GM21367 (cell line): ENCODE measurements at regions not wholly inside any gene's neighbourhood (a gene's known extent, or its start where the extent isn't known, plus 50 kb on each side); places are given as distances from the start of the nearest gene placed in this dataset.
"Not testable (repeated sequence)": the region's sequence is repeated elsewhere in the genome, so short reads cannot be mapped to it uniquely, and the experiment has no call there.

Experiments
- ATAC-seq: cut with Tn5 transposase; IDR thresholded peaks from one replicate; pipeline ENCODE4 v1.9.1; 2021; ENCODE audit not compliant: unreplicated experiment

DNA sequence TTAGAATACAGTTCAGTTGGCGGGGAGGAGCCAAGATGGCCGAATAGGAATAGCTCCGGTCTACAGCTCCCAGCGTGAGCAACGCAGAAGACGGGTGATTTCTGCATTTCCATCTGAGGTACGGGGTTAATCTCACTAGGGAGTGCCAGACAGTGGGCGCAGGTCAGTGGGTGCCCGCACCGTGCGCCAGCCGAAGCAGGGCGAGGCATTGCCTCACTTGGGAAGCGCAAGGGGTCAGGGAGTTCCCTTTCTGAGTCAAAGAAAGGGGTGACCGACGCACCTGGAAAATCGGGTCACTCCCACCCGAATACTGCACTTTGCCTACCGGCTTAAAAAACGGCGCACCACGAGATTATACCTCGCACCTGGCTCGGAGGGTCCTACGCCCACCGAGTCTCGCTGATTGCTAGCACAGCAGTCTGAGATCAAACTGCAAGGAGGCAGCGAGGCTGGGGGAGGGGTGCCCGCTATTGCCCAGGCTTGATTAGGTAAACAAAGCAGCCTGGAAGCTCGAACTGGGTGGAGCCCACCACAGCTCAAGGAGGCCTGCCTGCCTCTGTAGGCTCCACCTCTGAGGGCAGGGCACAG is 631.5 kb upstream of the NECTIN3 start:
- not testable (repeated sequence) for ATAC-seq

DNA sequence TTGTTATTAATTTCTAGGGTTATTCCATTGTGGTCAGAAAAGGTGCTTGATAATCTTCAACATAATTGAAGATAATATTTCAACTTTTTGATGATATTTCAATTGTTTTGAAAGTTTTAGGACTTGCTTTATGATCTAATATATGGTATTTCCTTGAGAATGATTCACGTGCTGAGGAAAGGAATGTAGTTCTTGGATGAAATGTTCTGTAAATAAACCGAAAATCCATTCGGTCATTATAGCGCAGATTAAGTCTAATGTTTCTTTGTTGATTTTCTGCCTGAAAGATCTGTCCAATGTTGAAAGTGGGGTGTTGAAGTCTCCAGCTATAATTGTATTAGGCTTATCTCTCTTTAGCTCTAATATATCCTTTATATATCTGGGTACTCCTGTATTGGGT is 617.5 kb upstream of the NECTIN3 start:
- no peak for ATAC-seq

DNA sequence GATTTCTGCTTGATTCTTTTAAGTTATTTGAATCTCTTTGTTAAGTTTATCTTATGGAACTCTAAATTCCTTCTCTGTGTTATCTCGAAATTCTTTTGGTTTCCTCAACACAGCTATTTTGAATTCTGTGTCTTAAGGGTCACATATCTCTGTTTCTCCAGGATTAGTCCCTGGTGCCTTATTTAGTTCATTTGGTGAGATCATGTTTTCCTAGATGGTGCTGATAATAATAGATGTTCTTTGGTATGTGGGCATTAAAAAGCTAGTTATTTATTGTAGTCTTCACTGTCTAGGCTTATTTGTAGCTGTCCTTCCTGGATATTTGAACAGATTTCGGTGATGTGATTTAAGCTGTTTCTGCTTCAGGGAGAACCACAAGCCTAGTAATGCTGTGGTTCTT is 615.6 kb upstream of the NECTIN3 start:
- ATAC-seq = no peak

DNA sequence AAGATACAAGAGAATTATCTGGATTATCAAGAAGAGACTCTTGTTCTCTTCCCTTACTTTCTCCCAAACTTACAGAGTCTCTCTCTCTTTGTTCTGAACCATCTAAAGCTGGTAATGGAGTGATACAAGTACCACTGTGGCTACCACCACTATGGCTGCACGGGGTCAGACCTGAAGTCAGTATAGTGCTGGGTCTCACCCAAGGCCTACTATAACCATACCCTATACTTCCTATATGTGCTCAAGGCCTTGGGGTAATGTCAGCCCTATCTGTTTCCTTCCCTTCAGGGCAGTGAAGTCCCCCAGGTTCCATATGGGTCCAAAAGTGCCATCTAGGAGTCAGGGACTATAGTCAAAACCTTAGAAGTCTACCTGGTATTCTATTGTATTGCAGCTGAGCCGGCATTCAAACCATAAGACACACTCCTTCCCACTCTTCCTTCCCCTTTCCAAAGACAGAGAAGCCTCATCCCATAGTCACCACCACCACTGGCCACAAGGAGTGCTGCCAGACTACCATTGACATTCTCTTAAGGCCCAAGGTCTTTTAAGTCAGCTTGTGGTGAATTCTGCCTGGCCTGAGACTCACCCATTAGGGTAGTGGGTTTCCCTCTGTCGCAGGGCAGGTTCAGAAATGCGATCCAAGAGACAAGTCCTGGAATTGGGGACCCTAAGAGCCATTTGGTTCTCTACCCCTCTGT is 615.0 kb upstream of the NECTIN3 start:
- ATAC-seq = no peak

DNA sequence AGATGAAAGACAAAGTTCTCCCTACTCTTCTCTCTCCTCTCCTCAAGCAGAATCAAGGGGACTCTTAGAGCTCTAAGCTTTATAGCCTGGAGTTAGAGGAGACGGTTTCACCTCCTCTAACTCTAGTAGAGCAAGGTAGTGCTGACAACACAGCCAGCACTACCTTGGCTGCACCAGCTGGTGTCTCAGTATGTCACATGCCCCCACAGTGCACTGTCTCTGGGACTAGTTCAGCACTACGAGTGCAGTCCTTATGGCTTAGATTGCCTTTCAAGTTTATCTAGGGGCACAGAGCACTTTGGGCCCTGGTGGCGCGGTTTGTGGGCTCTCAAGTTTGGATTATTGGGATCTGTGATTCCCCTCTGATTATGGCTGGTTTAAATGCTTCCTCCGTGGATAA is 614.1 kb upstream of the NECTIN3 start:
- ATAC-seq = no peak

DNA sequence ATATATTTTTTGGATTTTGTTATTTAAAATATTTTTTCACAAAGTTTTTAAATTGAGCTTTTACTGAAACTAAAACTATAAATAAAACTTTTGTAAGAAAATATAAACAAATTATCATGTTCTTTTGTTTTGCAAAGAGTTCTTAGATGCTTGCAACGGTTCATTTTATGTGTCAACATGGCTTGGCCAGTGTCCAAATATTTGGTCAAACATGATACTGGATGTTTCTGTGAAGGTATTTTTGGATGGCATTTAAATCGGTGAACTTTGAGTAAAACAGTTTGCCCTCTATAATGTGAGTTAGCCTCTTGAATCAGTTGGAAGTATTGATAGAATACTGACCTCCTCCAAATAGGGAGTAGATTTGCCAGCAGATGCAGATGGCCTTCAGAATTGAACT is 612.6 kb upstream of the NECTIN3 start:
- ATAC-seq = no peak

DNA sequence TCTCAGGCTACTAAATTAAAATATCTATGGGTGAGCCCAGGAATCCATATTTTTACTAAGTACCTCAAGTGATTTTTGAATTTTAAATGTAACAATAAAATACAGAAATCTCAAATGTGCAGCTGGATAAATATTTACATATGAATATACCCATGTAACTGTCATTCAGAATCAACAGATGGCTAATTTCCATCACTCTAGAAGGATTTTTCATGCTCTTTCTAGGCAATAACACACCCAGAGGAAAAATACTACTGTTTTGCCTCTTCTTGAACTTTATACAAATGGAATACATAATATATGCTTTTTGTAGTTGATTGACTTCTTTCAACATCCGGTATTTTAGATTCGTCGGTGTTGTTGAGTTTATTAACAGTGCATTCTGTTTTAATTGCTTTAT is 601.3 kb upstream of the NECTIN3 start:
- no peak for ATAC-seq

DNA sequence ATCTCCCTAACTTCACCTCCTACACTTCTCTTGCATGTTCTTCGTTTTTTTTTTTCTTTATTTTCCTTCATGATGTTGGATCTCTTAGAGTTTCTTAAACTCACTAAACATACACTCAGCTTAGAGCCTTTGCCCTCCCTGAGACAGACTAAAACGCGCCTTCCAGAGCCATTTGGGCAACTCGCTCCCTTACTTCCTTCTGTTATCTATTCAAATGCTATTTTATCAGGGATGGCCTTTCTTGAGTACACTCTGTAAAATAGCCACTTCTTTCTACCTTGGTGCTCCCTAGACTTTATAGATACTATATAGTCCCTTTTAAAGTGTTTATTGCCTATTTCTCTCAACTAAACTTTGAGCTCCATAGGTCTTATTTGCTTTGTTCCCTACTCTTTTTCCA is 598.2 kb upstream of the NECTIN3 start:
- no peak for ATAC-seq

DNA sequence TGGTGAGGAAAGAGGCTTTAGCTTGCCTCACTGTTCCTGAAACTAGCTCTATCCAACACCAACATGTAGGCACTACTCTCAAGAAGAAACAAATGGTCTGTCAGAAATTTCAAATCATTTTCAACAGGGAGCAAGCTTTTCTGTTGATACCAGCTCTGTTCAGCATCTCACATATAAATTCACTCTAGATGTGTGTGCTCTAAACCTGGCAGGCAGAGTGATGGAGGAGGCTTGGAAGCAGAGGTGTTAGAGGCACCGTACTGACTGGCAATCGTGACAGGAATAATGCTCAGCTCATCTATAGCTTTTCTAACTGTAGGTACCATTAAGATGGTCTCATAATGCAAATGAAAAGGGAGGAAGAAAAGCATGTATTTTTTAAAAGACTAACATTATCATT is 597.2 kb upstream of the NECTIN3 start:
- no peak for ATAC-seq

DNA sequence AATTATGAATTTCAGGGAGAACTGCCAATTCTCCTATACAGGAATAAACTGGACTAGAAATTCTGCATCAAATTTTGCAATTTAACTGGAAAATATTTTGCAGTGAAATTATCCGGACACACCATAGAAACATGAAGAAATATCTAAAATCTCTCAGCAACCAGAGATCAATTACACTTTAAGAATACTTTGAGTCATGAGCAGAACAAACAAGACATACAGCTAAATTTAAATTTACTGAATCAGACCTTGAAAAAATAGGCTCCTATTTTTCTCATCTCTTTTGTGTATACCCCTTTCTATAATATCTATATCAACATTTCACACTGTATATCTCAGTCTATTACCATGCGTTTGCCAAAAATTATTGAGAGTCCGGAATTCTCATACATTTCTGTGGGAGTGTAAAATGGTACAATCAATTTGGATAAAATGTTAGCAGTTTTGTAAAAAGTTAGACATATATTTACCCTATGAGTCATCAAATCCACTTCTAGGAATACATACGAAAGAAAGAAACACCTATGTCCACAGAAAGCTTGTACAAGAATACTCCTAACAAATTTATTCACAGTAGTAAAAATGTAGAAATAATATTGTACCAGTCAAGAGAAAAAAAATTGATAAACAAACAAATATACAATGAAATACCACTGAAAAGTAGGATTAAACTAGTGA is 593.1 kb upstream of the NECTIN3 start:
- no peak for ATAC-seq

DNA sequence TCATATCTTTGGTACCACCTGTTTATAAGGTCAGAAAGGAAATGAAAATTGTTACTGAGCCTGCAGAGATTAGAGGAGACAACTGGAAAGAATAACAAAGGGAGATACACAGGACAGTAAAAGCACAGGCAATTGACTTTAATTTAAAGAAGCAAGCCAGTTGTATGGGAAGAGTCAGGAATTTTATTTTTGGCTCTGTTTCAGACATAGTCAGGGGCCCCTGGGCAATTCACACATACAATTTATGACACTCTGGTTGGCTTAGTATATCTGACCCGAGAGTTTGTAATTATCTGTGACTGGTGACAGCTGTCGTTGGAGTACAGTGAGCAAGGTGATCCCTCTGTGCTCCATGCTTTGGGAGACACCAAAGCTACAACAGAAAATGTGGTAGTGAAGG is 591.9 kb upstream of the NECTIN3 start:
- no peak for ATAC-seq

DNA sequence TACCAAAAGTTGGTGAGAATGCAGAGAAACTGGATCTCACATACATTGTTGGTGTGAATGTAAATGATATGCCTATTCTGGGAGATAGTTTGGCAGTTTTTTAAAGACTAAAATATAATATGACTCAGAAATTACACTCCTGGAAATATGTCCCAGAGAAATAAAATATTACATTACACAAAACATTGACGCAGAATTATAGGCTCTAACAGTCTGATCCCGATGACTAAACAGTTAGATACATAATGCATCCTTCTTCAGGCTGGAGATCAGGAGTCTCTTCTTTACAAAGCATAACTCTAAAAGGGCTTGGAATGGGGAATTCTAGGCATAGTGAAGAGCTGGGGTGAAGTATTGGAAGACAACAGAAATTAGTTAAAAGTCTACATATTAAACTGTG is 586.2 kb upstream of the NECTIN3 start:
- no peak for ATAC-seq

DNA sequence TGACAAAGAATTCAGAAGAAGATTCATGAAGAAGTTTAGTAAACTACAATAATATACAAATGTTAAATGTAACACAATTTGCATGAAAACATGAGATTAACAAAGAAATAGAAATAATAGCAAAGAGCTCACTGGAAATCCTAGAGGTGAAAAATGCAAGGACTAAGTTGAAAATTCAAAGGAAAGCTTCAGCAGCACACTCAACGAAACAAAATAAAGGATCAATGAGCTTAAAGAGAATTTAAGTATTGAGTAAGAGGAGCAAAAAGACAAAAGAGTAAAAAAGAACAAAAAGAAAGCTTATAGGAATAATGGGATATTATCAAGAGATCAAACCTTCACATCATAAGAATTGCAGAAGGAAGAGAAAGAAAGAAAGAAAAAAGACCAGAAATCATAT is 583.8 kb upstream of the NECTIN3 start:
- ATAC-seq = no peak

DNA sequence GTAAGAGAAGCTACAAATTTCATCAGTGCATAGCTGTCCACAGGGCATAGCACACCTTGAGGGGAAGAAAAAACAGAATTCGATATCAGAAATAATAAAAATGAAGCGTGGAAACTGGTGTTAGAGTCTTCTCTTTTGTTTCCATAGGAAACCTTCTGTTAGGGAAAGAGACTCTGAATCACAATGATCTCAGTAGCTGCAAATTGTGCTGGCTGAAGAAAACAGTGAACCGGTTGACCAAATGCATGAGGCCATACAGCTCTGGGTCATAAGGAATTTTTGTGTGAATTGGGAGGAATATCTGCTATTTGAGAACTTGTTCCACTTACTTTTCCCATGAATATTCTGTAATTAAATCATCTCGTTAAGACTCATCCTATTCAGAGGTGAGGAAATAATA is 580.2 kb upstream of the NECTIN3 start:
- ATAC-seq = no peak

DNA sequence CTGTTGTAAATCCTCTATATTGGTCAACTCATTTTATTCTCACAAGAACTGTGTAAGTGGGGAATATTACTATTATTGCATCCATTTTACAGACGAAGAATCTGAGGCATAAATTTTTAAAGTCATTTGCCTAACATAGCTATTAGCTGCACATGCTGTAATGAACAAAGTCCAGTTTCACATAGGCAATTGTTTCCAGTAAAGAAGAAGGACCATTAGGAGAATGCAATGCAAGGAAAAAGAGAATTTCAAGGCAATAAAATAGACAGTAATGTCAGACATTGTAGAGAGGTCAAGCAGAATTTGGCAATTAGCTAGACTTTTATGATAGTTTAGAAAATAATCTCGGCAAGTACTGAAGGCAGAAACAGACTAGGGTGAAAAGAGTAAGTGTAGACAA is 578.7 kb upstream of the NECTIN3 start:
- ATAC-seq = no peak

DNA sequence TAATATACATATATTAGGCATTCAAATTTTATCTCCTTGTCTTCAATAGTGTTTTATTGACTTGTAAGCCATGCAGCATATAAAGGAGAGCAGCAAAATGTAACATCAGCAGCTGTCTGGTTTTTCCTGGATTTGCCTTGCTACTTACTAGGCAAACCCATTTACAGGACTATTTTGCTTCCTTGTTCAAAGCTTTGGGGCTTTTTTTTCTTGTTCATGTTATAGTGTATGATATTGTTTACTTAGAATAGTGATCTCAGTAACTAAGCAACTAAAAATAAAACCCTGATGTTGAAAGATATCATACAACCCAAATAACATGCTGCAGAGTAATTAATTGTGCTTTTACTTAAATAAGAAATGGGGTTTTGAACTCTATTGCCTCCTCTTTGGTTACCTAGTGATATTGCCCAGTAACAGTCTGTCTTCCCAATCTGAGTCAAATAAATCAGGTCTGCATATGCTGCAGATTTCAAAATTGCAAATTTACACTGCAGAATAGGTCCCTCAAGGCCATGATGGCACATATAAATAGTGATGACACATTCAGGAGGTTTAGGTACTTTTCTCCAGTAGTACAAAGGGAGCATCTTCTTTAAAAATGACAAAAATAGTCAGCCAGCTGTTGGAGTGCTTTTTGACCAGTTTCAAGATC is 578.1 kb upstream of the NECTIN3 start:
- ATAC-seq = no peak

DNA sequence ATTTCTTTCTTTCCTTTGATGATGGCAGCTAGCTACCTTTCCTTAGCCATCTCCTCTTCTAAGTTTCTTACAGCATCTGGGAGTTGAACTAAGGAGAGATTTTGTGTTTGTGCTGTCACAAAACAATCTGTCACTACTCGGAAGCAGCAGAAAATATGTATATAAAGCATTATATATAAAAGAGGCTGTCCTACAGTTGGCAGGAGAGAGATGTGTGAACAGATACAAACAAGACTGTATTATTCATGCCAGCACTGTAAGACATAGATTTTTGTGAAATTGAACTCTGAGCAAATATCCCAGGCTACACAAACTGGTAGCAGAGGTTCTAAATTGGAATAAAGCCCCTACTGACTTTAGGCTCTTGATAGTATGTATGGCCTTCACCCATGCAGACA is 577.5 kb upstream of the NECTIN3 start:
- ATAC-seq = no peak

DNA sequence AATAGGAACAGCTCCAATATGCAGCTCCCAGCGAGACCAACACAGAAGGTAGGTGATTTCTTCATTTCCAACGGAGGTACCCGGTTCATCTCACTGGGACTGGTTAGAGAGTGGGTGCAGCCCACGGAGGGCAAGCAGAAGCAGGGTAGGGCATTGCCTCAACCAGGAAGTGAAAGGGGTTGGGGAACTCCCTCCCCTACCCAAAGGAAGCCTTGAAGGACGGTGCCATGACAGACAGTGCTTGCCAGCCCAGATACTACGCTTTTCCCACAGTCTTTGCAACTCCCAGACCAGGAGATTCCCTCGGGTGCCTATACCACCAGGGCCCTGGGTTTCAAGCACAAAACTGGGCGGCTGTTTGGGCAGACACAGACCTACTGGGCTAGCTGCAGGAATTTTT is 576.9 kb upstream of the NECTIN3 start:
- ATAC-seq = no peak

DNA sequence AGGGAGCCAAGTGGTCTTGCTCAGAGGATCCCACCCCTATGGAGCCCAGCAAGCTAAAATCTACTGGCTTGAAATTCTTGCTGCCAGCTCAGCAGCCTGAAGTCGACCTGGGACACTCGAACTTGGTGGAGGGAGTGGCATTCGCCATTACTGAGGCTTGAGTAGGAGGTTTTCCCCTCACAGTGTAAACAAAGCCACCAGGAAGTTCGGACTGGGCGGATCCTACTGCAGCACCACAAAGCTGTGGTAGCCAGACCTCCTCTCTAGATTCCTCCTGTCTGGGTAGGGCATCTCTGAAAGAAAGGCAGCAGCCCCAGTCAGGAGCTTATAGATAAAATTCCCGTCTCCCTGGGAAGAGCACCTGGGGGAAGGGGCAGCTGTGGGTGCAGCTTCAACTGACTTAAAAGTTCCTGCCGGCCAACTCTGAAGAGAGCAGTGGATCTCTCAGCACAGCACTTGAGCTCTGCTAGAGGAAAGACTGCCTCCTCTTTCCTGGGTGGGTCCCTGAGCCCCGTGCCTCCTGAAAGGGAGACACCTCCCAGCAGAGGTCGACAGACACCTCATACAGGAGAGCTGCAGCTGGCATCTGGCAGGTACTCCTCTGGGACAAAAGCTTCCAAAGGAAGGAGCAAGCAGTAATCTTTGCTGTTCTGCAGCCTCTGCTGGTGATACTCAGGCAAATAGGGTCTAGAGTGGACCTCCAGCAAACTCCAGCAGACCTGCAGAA is 576.3 kb upstream of the NECTIN3 start:
- no peak for ATAC-seq

DNA sequence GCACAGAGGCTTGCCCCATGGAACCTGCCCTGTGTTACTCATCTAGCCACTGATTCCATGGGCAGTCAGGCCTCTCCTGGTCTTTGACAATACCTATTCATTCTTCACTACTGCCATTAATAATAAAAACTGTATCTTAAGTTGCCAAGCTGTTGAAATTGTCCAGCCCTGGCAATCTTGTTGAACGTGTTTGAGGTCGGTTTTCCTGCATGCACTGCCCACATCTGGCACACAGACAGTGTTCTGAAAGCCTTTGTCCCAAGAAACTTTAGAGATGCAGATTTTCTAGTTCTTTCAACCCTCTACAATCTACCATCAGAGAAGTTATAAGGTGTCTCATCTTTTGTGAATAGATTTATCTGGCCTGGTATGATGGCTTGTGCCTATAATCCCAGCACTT is 567.2 kb upstream of the NECTIN3 start:
- no peak for ATAC-seq

DNA sequence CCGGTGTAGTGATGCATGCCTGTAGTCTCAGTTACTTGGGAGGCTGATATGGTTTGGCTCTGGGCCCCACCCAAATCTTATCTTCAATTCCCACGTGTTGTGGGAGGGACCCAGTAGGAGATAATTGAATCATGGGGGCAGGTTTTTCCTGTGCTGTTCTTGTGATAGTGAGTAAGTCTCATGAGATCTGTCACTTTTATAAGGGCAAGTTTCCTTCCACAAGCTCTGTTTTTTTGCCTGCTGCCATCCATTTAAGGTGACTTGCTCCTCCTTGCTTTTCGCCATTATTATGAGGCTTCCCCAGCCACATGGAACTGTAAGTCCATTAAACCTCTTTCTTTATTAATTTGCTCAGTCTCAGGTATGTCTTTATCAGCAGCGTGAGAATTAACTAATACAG is 566.7 kb upstream of the NECTIN3 start:
- ATAC-seq = no peak
